ENCODE measurements at regions not wholly inside any gene's neighbourhood (a gene's known extent, or its start where the extent isn't known, plus 50 kb on each side); places are given as distances from the start of the nearest gene placed in this dataset.

DNA sequence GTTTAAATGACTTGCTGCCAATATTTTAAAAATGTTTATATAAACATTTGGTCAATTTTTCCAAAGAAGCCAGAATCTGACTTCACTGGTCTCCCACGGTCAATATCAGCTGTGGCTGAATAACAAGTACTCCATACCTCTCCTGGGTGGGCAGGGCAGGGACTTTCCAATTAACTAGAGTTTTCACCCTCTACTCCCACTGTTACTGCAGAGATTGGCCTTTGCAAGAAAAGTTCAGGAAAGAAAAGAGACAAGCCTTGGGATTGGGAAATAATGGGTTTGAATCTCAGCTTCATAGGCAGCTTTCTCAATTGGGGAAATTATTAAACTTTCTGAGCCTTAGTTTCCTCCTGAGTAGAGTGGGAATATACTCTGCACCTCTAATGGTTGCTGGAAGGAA, 236.9 kb downstream of the PRL start:
- no peak for DNase-seq (ENCODE audit: low spot score)
- Histone ChIP-seq H3K27me3 (ENCODE audit: control insufficient read depth in 4 of 4, insufficient read depth in 4 of 4, low read length in 3 of 4) (no peaks in the 10 kb centered on the region), H3K4me3 (ENCODE audit: low read depth in 1 of 3, low read length in 3 of 3) (no peak overlapping the region), H3K9me3 (ENCODE audit: control insufficient read depth in 4 of 4, low read length in 3 of 4) (no peaks in the 10 kb centered on the region), H3K4me1 (ENCODE audit: control insufficient read depth in 4 of 4, insufficient read depth in 4 of 4, low read length in 3 of 4) (no peaks in the 10 kb centered on the region), H3K27ac (ENCODE audit: low read depth in 1 of 2, low read length in 2 of 2) (no peak overlapping the region), H3K9ac (ENCODE audit: low read depth in 1 of 2, low read length in 2 of 2) (no peak overlapping the region), H3K36me3 (ENCODE audit: control insufficient read depth in 4 of 4, insufficient read depth in 3 of 4, low read depth in 1 of 4, low read length in 3 of 4) (no peaks in the 10 kb centered on the region)
- WGBS, result 83% methylated on average over 1 of the region's 1 CpG
- TF ChIP-seq SP1 (IDR thresholded peaks at IDR 0.05), result no peak
- TF ChIP-seq FOXA2 (IDR thresholded peaks at IDR 0.05), result no peak
- TF ChIP-seq JUND (IDR thresholded peaks at IDR 0.05), result no peak
- TF ChIP-seq, protein P1, sequence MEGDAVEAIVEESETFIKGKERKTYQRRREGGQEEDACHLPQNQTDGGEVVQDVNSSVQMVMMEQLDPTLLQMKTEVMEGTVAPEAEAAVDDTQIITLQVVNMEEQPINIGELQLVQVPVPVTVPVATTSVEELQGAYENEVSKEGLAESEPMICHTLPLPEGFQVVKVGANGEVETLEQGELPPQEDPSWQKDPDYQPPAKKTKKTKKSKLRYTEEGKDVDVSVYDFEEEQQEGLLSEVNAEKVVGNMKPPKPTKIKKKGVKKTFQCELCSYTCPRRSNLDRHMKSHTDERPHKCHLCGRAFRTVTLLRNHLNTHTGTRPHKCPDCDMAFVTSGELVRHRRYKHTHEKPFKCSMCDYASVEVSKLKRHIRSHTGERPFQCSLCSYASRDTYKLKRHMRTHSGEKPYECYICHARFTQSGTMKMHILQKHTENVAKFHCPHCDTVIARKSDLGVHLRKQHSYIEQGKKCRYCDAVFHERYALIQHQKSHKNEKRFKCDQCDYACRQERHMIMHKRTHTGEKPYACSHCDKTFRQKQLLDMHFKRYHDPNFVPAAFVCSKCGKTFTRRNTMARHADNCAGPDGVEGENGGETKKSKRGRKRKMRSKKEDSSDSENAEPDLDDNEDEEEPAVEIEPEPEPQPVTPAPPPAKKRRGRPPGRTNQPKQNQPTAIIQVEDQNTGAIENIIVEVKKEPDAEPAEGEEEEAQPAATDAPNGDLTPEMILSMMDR (IDR thresholded peaks at IDR 0.05; ENCODE audit: low read depth, low read length, missing input control), result no peak
- no peak for TF ChIP-seq GABPA (IDR thresholded peaks at IDR 0.05 in 1 of 2, conservative IDR thresholded peaks at IDR 0.05 in 1 of 2)
- no peak for TF ChIP-seq RXRA (IDR thresholded peaks at IDR 0.05)
- TF ChIP-seq FOXA1 (IDR thresholded peaks at IDR 0.05), result no peak
- TF ChIP-seq HNF4A (conservative IDR thresholded peaks at IDR 0.05), result no peak
- TF ChIP-seq TAF1 (conservative IDR thresholded peaks at IDR 0.05), result no peak
- no peak for TF ChIP-seq EGR1 (IDR thresholded peaks at IDR 0.05; ENCODE audit: low read depth in 2 of 2)

DNA sequence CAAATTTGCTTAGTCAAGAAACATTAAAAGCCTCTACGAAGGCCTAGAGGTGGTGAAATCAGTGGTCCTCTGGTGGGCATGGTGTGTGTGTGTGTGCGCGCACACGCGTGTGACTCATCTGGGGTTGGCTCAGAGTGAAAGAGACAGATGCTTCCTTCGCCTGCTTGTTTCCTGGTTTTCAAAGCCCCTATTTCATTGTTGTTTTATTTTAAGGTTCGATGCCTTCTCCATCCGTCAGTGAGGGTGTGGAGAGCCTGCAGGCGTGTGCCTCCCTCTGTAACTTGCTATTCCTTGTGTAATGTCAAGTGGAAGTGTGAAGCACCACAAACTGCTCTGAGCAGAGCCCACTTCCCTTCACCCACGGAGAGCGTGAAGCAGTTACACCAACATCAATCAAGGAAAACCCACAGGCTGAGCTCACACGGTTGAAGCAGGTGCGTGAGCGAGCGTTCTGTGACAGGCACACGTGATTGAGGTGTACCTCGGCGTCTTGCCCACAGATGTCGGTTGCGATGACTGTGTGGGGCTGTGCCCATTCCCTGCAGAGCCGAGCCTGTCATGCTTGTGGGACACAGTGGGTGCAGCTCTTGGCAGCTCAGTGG, 233.9 kb downstream of the PRL start:
- Histone ChIP-seq H3K9ac (ENCODE audit: low read depth in 1 of 2, low read length in 2 of 2) (no peak overlapping the region), H3K4me3 (ENCODE audit: low read depth in 1 of 3, low read length in 3 of 3) (no peak overlapping the region), H3K9me3 (ENCODE audit: control insufficient read depth in 4 of 4, low read length in 3 of 4) (no peaks in the 10 kb centered on the region), H3K36me3 (ENCODE audit: control insufficient read depth in 4 of 4, insufficient read depth in 3 of 4, low read depth in 1 of 4, low read length in 3 of 4) (no peaks in the 10 kb centered on the region), H3K4me1 (ENCODE audit: control insufficient read depth in 4 of 4, insufficient read depth in 4 of 4, low read length in 3 of 4) (peaks cover 0 to 2% (median 0%) of the 10 kb centered on the region in 4 donors), H3K27ac (ENCODE audit: low read depth in 1 of 2, low read length in 2 of 2) (no peak overlapping the region), H3K27me3 (ENCODE audit: control insufficient read depth in 4 of 4, insufficient read depth in 4 of 4, low read length in 3 of 4) (no peaks in the 10 kb centered on the region)
- 78% methylated on average over 21 of the region's 21 CpGs for WGBS
- TF ChIP-seq NR2F2 (IDR thresholded peaks at IDR 0.05), result no peak
- no peak for DNase-seq (ENCODE audit: low spot score)

DNA sequence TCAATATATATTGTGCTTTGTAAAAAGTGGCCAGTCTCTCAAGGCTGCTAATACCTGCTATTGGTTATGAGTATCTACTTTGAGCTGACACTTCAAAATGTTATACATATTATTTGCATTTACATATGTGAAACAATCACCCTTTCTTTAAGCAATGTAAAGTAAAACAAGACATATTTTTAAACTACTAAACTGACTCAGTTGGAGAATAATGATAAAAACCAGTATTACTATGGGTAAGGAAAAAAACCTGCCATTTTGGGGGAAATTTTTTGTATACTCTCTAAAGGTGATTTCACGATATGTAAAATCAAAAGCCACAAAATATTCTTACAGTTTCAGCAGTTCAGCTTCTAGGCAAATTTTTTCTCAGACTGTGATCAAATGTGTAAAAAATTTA, 232.3 kb downstream of the PRL start:
- Histone ChIP-seq H3K4me3 (ENCODE audit: low read depth in 1 of 3, low read length in 3 of 3) (no peak overlapping the region), H3K4me1 (ENCODE audit: control insufficient read depth in 4 of 4, insufficient read depth in 4 of 4, low read length in 3 of 4) (peaks cover 0 to 2% (median 0%) of the 10 kb centered on the region in 4 donors), H3K27ac (ENCODE audit: low read depth in 1 of 2, low read length in 2 of 2) (no peak overlapping the region), H3K9ac (ENCODE audit: low read depth in 1 of 2, low read length in 2 of 2) (no peak overlapping the region), H3K36me3 (ENCODE audit: control insufficient read depth in 4 of 4, insufficient read depth in 3 of 4, low read depth in 1 of 4, low read length in 3 of 4) (no peaks in the 10 kb centered on the region), H3K27me3 (ENCODE audit: control insufficient read depth in 4 of 4, insufficient read depth in 4 of 4, low read length in 3 of 4) (no peaks in the 10 kb centered on the region), H3K9me3 (ENCODE audit: control insufficient read depth in 4 of 4, low read length in 3 of 4) (no peaks in the 10 kb centered on the region)
- DNase-seq (ENCODE audit: low spot score), result no peak
- WGBS, result 93% methylated on average over 1 of the region's 1 CpG
- no peak for TF ChIP-seq JUND (IDR thresholded peaks at IDR 0.05)
- no peak for TF ChIP-seq FOXA2 (IDR thresholded peaks at IDR 0.05)
- TF ChIP-seq, protein P2, sequence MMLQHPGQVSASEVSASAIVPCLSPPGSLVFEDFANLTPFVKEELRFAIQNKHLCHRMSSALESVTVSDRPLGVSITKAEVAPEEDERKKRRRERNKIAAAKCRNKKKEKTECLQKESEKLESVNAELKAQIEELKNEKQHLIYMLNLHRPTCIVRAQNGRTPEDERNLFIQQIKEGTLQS (IDR thresholded peaks at IDR 0.05), result no peak
- TF ChIP-seq, protein P3, sequence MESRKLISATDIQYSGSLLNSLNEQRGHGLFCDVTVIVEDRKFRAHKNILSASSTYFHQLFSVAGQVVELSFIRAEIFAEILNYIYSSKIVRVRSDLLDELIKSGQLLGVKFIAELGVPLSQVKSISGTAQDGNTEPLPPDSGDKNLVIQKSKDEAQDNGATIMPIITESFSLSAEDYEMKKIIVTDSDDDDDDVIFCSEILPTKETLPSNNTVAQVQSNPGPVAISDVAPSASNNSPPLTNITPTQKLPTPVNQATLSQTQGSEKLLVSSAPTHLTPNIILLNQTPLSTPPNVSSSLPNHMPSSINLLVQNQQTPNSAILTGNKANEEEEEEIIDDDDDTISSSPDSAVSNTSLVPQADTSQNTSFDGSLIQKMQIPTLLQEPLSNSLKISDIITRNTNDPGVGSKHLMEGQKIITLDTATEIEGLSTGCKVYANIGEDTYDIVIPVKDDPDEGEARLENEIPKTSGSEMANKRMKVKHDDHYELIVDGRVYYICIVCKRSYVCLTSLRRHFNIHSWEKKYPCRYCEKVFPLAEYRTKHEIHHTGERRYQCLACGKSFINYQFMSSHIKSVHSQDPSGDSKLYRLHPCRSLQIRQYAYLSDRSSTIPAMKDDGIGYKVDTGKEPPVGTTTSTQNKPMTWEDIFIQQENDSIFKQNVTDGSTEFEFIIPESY (IDR thresholded peaks at IDR 0.05), result no peak
- TF ChIP-seq HNF4G (IDR thresholded peaks at IDR 0.05), result no peak
- TF ChIP-seq, protein P1 (IDR thresholded peaks at IDR 0.05; ENCODE audit: low read depth, low read length, missing input control), result no peak
- TF ChIP-seq FOXA1 (IDR thresholded peaks at IDR 0.05), result no peak
- no peak for TF ChIP-seq RXRA (IDR thresholded peaks at IDR 0.05)
- no peak for TF ChIP-seq GABPA (IDR thresholded peaks at IDR 0.05 in 1 of 2, conservative IDR thresholded peaks at IDR 0.05 in 1 of 2)
- TF ChIP-seq EGR1 (IDR thresholded peaks at IDR 0.05; ENCODE audit: low read depth in 2 of 2), result no peak
- no peak for TF ChIP-seq YY1 (IDR thresholded peaks at IDR 0.05)
